OCI-LY7 (cell line): ENCODE measurements at regions not wholly inside any gene's neighbourhood (a gene's known extent, or its start where the extent isn't known, plus 50 kb on each side); places are given as distances from the start of the nearest gene placed in this dataset.

Experiments used
- BruUV-seq: library from RNA; stranded (reverse); fragments of 400-500 nt; replicated peaks from 2 replicates; lab custom pipeline; 2021; lab: Mats Ljungman, UMichigan
- CTCF ChIA-PET: fragments of 300-600 bp; sonication (Branson Sonifier 250); formaldehyde crosslinking; loops from one replicate; lab custom pipeline; 2022; ENCODE audit warnings: antibody characterized with exemption; ENCODE audit not compliant: unreplicated experiment; lab: Charles Lee
- POLR2A ChIA-PET: fragments of 300-600 bp; sonication (Branson Sonifier 250); formaldehyde crosslinking; loops from one replicate; lab custom pipeline; 2022; ENCODE audit warnings: antibody characterized with exemption; lab: Charles Lee
- DNase-seq: peaks from one replicate; pipeline ENCODE4 v3.0.0-alpha.2; 2015; ENCODE audit warnings: low spot score
- H2AFZ ChIP-seq: fragments of 200-600 bp; sonication (generic), shearing (Covaris generic); 2 replicates; pipeline ENCODE4 v1.6.1; 2014; ENCODE audit warnings: mild to moderate bottlenecking, antibody characterized with exemption, low read length, moderate library complexity
- H3K27ac ChIP-seq: fragments of 200-600 bp; sonication (generic); 2 replicates; pipeline ENCODE4 v1.5.1; 2014; ENCODE audit warnings: mixed run types, low read depth, mild to moderate bottlenecking, moderate library complexity, low read length, inconsistent platforms; ENCODE audit not compliant: poor library complexity, severe bottlenecking
- H3K36me3 ChIP-seq: fragments of 200-600 bp; sonication (generic); 2 replicates; pipeline ENCODE4 v1.6.1; 2014; ENCODE audit warnings: mild to moderate bottlenecking, antibody characterized with exemption, low read length, moderate library complexity, mixed read lengths; ENCODE audit not compliant: insufficient read depth
- H3K4me1 ChIP-seq: fragments of 200-600 bp; sonication (generic); 2 replicates; pipeline ENCODE4 v1.5.1; 2014; ENCODE audit warnings: mild to moderate bottlenecking, low read length; ENCODE audit not compliant: insufficient read depth, poor library complexity, severe bottlenecking
- H3K4me2 ChIP-seq: fragments of 200-600 bp; sonication (generic); 2 replicates; pipeline ENCODE4 v1.6.1; 2014; ENCODE audit warnings: mild to moderate bottlenecking, low read length
- H3K4me3 ChIP-seq: fragments of 200-600 bp; sonication (generic); 2 replicates; pipeline ENCODE4 v1.5.1; 2014; ENCODE audit warnings: mild to moderate bottlenecking, low read depth, low read length; ENCODE audit not compliant: poor library complexity, severe bottlenecking
- H3K79me2 ChIP-seq: fragments of 200-600 bp; sonication (generic); 2 replicates; pipeline ENCODE4 v1.6.1; 2016; ENCODE audit warnings: low read depth, mild to moderate bottlenecking, low read length, moderate library complexity, mixed read lengths; ENCODE audit not compliant: insufficient read depth
- H3K9me2 ChIP-seq: fragments of 200-600 bp; sonication (generic); 2 replicates; pipeline ENCODE4 v1.6.1; 2016; ENCODE audit warnings: mild to moderate bottlenecking, low read length, mixed read lengths; ENCODE audit not compliant: insufficient read depth
- H3K9me3 ChIP-seq: fragments of 200-600 bp; sonication (generic); 2 replicates; pipeline ENCODE4 v1.6.1; 2014; ENCODE audit warnings: mild to moderate bottlenecking, mixed run types, low read length, mixed read lengths
- H4K20me1 ChIP-seq: fragments of 200-600 bp; sonication (generic); 2 replicates; pipeline ENCODE4 v1.6.1; 2014; ENCODE audit warnings: mild to moderate bottlenecking, antibody characterized with exemption, low read length, moderate library complexity, mixed read lengths; ENCODE audit not compliant: insufficient read depth
- CTCF ChIP-seq: fragments of 200-600 bp; sonication (generic); conservative IDR thresholded peaks from 2 replicates; pipeline ENCODE4 v1.5.1; 2014; ENCODE audit warnings: mild to moderate bottlenecking, antibody characterized with exemption, low read length, moderate library complexity, mixed read lengths
- EZH2phosphoT487 ChIP-seq: fragments of 200-600 bp; sonication (generic); IDR thresholded peaks from 2 replicates; pipeline ENCODE4 v1.6.1; 2018; ENCODE audit warnings: low read depth, borderline replicate concordance, mild to moderate bottlenecking, mixed run types, antibody characterized with exemption, low read length, moderate library complexity, mixed read lengths
- intact Hi-C: fragments of 100-400 bp; cut with micrococcal nuclease; formaldehyde crosslinking; loops from one replicate; pipeline ENCODE4 v1.10.0; 2022; ENCODE audit not compliant: unreplicated experiment

GRCh38 chr13:63088226-63088625 is 1672.6 kb upstream of the PCDH20 start:
- H3K79me2 ChIP-seq = no peaks in the 10 kb centered on the region
- TF ChIP-seq CTCF (no peak), EZH2phosphoT487 (no peak)
- no peaks in the 10 kb centered on the region for H4K20me1 ChIP-seq
- H3K9me2 ChIP-seq = no peaks in the 10 kb centered on the region
- H3K27ac ChIP-seq = no peak overlapping the region
- BruUV-seq = no TSS peak
- H3K9me3 ChIP-seq = no peaks in the 10 kb centered on the region
- ChIA-PET CTCF (no interaction called here), POLR2A (no interaction called here)
- H3K4me3 ChIP-seq = no peak overlapping the region
- intact Hi-C loops = no loop called here
- no peak overlapping the region for H3K4me2 ChIP-seq
- no peaks in the 10 kb centered on the region for H3K36me3 ChIP-seq
- no peak for DNase-seq
- no peaks in the 10 kb centered on the region for H3K4me1 ChIP-seq
- H2AFZ ChIP-seq = no peak overlapping the region

- no TSS peak for BruUV-seq
- ChIA-PET CTCF (no interaction called here), POLR2A (interaction anchor here (0.6 kb wide), 1 partner anchor 32 kb away, joined by 3 read pairs; no protein-coding TSS in a partner anchor)
- intact Hi-C loops = no loop called here
- Histone ChIP-seq H3K9me2 (no peaks in the 10 kb centered on the region), H3K27ac (no peak overlapping the region), H3K4me1 (no peaks in the 10 kb centered on the region), H3K4me2 (no peak overlapping the region), H3K36me3 (no peaks in the 10 kb centered on the region), H2AFZ (no peak overlapping the region), H3K4me3 (no peak overlapping the region), H4K20me1 (no peaks in the 10 kb centered on the region), H3K79me2 (no peaks in the 10 kb centered on the region), H3K9me3 (no peaks in the 10 kb centered on the region)
- no peak for DNase-seq
- TF ChIP-seq CTCF (no peak), EZH2phosphoT487 (no peak)
These were observed 1670.6 kb upstream of the PCDH20 start for GRCh38 chr13:63086286-63086685.

- POLR2A ChIA-PET = interaction anchor here (0.6 kb wide), 1 partner anchor 33 kb away, joined by 3 read pairs; no protein-coding TSS in a partner anchor
- TF ChIP-seq EZH2phosphoT487 = no peak
- H3K9me3 ChIP-seq = no peaks in the 10 kb centered on the region
- BruUV-seq = no TSS peak
- no peak overlapping the region for H3K27ac ChIP-seq
- H3K4me3 ChIP-seq = no peak overlapping the region
- no peaks in the 10 kb centered on the region for H4K20me1 ChIP-seq
- no peak for DNase-seq
- no peaks in the 10 kb centered on the region for H3K36me3 ChIP-seq
- no peak overlapping the region for H3K4me2 ChIP-seq
- no peaks in the 10 kb centered on the region for H3K4me1 ChIP-seq
- CTCF ChIA-PET = no interaction called here
- H3K79me2 ChIP-seq = no peaks in the 10 kb centered on the region
- no peaks in the 10 kb centered on the region for H3K9me2 ChIP-seq
- H2AFZ ChIP-seq = no peak overlapping the region
- intact Hi-C loops = no loop called here
These were observed 1670.2 kb upstream of the PCDH20 start for GRCh38 chr13:63085851-63086250.
